ENCODE measurements at regions not wholly inside any gene's neighbourhood (a gene's known extent, or its start where the extent isn't known, plus 50 kb on each side); places are given as distances from the start of the nearest gene placed in this dataset.

DNA sequence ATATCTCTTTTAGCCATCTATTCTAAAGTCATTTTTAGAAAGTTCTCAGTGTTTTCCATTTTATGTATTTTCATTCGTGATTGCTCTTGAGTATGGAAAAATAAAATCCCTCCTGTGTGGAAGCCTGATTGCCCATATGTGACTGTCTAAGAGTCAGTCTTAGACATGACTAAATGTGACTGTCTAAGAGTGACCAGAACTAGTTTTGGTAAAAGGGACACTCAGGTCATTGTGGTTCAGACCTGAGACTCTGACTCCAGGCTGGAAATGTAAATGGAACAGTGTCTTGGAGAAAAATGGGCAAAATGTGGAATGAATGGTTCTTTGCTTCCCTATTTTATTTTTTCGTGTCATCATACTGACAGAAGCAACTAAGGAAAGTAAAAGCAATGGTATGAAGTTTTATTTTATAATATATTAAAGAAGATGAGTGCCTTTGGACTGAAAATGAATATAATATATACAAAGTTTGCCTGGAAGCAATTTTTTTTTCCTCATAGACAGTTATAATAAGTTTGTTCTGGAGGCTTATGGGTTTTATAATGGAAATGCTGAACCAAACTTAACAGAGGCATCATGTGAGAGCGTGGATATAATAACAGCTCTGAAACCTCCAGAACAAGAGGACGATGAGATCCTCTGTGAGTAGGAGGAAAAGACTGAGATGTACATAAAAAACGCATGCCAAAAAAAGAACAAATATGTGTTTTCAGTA is 264.4 kb downstream of the ZPLD1 start:
- TF ChIP-seq EP300 (IDR thresholded peaks at IDR 0.05) (no peak), POLR2A (IDR thresholded peaks at IDR 0.05) (no peak)
- TF ChIP-seq, protein P1, sequence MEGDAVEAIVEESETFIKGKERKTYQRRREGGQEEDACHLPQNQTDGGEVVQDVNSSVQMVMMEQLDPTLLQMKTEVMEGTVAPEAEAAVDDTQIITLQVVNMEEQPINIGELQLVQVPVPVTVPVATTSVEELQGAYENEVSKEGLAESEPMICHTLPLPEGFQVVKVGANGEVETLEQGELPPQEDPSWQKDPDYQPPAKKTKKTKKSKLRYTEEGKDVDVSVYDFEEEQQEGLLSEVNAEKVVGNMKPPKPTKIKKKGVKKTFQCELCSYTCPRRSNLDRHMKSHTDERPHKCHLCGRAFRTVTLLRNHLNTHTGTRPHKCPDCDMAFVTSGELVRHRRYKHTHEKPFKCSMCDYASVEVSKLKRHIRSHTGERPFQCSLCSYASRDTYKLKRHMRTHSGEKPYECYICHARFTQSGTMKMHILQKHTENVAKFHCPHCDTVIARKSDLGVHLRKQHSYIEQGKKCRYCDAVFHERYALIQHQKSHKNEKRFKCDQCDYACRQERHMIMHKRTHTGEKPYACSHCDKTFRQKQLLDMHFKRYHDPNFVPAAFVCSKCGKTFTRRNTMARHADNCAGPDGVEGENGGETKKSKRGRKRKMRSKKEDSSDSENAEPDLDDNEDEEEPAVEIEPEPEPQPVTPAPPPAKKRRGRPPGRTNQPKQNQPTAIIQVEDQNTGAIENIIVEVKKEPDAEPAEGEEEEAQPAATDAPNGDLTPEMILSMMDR (IDR thresholded peaks at IDR 0.05): no peak

Data from sigmoid colon (tissue), 4 donors.